ENCODE measurements at regions not wholly inside any gene's neighbourhood (a gene's known extent, or its start where the extent isn't known, plus 50 kb on each side); places are given as distances from the start of the nearest gene placed in this dataset.
A peak's percentile ranks its signal among the peaks of the same experiment; 100 is the strongest.

- H3K4me3 ChIP-seq (ENCODE audit: low read length), result no peak overlapping the region
- no peaks in the 10 kb centered on the region for H4K20me1 ChIP-seq (ENCODE audit: insufficient read depth)
- H3K27ac ChIP-seq (ENCODE audit: low read length), result no peak overlapping the region
- no peaks in the 10 kb centered on the region for H3K36me3 ChIP-seq (ENCODE audit: insufficient read depth, low read length)
- H3K9me3 ChIP-seq (ENCODE audit: low read length), result no peaks in the 10 kb centered on the region
- H3K9me2 ChIP-seq (ENCODE audit: insufficient read depth, low read length), result no peaks in the 10 kb centered on the region
- no peak for TF ChIP-seq TAF1 (IDR thresholded peaks at IDR 0.05; ENCODE audit: low read depth)
- no peak for TF ChIP-seq RAD21 (conservative IDR thresholded peaks at IDR 0.05)
- no peak for TF ChIP-seq EZH2 (IDR thresholded peaks at IDR 0.05; ENCODE audit: borderline replicate concordance, insufficient read depth, low read length, poor library complexity, severe bottlenecking)
- no peak for TF ChIP-seq MXI1 (conservative IDR thresholded peaks at IDR 0.05; ENCODE audit: poor library complexity, severe bottlenecking)
- TF ChIP-seq REST (IDR thresholded peaks at IDR 0.05; ENCODE audit: borderline replicate concordance), result no peak
- no peak for TF ChIP-seq EP300 (conservative IDR thresholded peaks at IDR 0.05; ENCODE audit: poor library complexity, severe bottlenecking)
- TF ChIP-seq CTCF (IDR thresholded peaks at IDR 0.05; ENCODE audit: poor library complexity, severe bottlenecking), result no peak
- TF ChIP-seq SMC3 (conservative IDR thresholded peaks at IDR 0.05; ENCODE audit: poor library complexity), result no peak
- no peak for TF ChIP-seq POLR2AphosphoS5 (IDR thresholded peaks at IDR 0.05)
- H2AFZ ChIP-seq (ENCODE audit: low read depth, low read length), result no peak overlapping the region
- H3K27me3 ChIP-seq (ENCODE audit: insufficient read depth, low read depth, low read length), result no peaks in the 10 kb centered on the region
- H3K79me2 ChIP-seq (replicated peaks; ENCODE audit: insufficient read depth, low read length), result no peaks in the 10 kb centered on the region
- H3F3A ChIP-seq (ENCODE audit: insufficient read depth, low read length, poor library complexity, severe bottlenecking), result peaks cover 5% of the 10 kb centered on the region
- H3K9ac ChIP-seq (ENCODE audit: low read length), result no peak overlapping the region
- H3K4me2 ChIP-seq (ENCODE audit: low read length), result no peak overlapping the region
These were observed 421.3 kb downstream of the ZFHX3 start for GRCh38 chr16:72626623-72627022.

GRCh38 chr16:72621651-72622050, 426.3 kb downstream of the ZFHX3 start:
- no peaks in the 10 kb centered on the region for H4K20me1 ChIP-seq (ENCODE audit: insufficient read depth)
- H3K9me3 ChIP-seq (ENCODE audit: low read length), result no peaks in the 10 kb centered on the region
- H3K4me2 ChIP-seq (ENCODE audit: low read length), result no peak overlapping the region
- peak overlapping the region; percentile 7 for H3K9ac ChIP-seq (ENCODE audit: low read length)
- no peaks in the 10 kb centered on the region for H3K79me2 ChIP-seq (replicated peaks; ENCODE audit: insufficient read depth, low read length)
- no peak overlapping the region for H2AFZ ChIP-seq (ENCODE audit: low read depth, low read length)
- no peaks in the 10 kb centered on the region for H3K9me2 ChIP-seq (ENCODE audit: insufficient read depth, low read length)
- peak overlapping the region; percentile 67 for H3K27ac ChIP-seq (ENCODE audit: low read length)
- H3K36me3 ChIP-seq (ENCODE audit: insufficient read depth, low read length), result no peaks in the 10 kb centered on the region
- TF ChIP-seq EZH2 (IDR thresholded peaks at IDR 0.05; ENCODE audit: borderline replicate concordance, insufficient read depth, low read length, poor library complexity, severe bottlenecking) (no peak), TAF1 (IDR thresholded peaks at IDR 0.05; ENCODE audit: low read depth) (no peak), POLR2AphosphoS5 (IDR thresholded peaks at IDR 0.05) (no peak), REST (IDR thresholded peaks at IDR 0.05; ENCODE audit: borderline replicate concordance) (no peak), SMC3 (conservative IDR thresholded peaks at IDR 0.05; ENCODE audit: poor library complexity) (no peak), EP300 (conservative IDR thresholded peaks at IDR 0.05; ENCODE audit: poor library complexity, severe bottlenecking) (no peak), RAD21 (conservative IDR thresholded peaks at IDR 0.05) (no peak), MXI1 (conservative IDR thresholded peaks at IDR 0.05; ENCODE audit: poor library complexity, severe bottlenecking) (no peak), CTCF (IDR thresholded peaks at IDR 0.05; ENCODE audit: poor library complexity, severe bottlenecking) (no peak)
- peaks cover 5% of the 10 kb centered on the region for H3F3A ChIP-seq (ENCODE audit: insufficient read depth, low read length, poor library complexity, severe bottlenecking)
- H3K4me3 ChIP-seq (ENCODE audit: low read length), result no peak overlapping the region
- no peaks in the 10 kb centered on the region for H3K27me3 ChIP-seq (ENCODE audit: insufficient read depth, low read depth, low read length)
